ENCODE measurements at regions not wholly inside any gene's neighbourhood (a gene's known extent, or its start where the extent isn't known, plus 50 kb on each side); places are given as distances from the start of the nearest gene placed in this dataset.

DNA sequence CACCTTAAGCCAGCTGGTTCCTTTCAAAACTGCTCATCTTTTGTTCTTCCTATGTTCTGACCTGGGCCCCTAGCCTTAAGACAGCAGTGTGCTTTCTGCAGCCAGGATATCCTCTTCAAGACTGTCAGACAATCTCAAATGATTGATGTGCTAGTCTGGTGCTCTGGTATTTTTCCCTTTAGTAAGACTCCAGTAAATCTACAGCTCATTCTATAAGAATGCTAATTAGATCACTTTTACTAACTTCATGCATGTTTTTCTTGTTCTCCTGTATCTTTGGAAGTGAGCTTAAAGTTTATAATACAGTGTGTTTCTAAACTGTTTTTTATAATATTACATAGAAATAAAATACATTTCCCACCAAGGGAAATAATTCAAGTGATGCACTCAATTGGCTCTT, 220.9 kb upstream of the NANOGP8 start:
- no peaks in the 10 kb centered on the region for H3K27me3 ChIP-seq
- DNase-seq (no peak), ATAC-seq (no peak), FAIRE-seq (no peak)
- H3K4me3 ChIP-seq: no peak overlapping the region
- TF ChIP-seq, protein P1, sequence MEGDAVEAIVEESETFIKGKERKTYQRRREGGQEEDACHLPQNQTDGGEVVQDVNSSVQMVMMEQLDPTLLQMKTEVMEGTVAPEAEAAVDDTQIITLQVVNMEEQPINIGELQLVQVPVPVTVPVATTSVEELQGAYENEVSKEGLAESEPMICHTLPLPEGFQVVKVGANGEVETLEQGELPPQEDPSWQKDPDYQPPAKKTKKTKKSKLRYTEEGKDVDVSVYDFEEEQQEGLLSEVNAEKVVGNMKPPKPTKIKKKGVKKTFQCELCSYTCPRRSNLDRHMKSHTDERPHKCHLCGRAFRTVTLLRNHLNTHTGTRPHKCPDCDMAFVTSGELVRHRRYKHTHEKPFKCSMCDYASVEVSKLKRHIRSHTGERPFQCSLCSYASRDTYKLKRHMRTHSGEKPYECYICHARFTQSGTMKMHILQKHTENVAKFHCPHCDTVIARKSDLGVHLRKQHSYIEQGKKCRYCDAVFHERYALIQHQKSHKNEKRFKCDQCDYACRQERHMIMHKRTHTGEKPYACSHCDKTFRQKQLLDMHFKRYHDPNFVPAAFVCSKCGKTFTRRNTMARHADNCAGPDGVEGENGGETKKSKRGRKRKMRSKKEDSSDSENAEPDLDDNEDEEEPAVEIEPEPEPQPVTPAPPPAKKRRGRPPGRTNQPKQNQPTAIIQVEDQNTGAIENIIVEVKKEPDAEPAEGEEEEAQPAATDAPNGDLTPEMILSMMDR (IDR thresholded peaks at IDR 0.05): no peak
- H3K36me3 ChIP-seq: no peaks in the 10 kb centered on the region
- H3K4me1 ChIP-seq: peaks cover 0 to 14% (median 0%) of the 10 kb centered on the region in 3 donors
- no peaks in the 10 kb centered on the region for H3K9me3 ChIP-seq
- H3K27ac ChIP-seq: no peak overlapping the region
- intact Hi-C loops (cut with DNase I): no loop called here

DNA sequence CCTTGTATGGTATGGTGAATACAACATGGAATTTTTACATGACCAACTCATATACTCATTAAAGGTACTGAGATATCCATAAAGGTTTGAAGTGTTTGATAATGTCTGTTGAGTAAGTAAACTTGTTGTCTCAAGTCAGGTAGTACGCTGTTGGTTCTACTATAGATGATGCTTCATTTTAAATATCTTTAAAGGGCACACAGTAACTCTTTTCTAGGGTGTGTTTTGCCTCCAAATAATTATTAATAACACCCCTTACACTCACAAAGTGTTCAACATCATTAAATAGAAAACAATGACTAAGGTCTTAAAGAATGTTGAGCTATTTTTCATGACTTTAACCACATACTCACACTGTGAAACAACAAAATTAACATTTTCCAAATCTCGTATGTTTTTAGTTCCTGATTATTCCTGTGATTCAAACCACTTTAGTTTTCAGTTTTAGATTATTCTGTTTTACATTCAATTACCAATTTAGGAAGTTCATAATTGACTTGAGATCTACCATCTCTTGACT, 220.0 kb upstream of the NANOGP8 start:
- intact Hi-C loops (cut with DNase I): no loop called here
- no peak for ATAC-seq
- no peak overlapping the region for H3K4me3 ChIP-seq
- H3K4me1 ChIP-seq: peaks cover 0 to 14% (median 0%) of the 10 kb centered on the region in 3 donors
- no peak for DNase-seq
- peak; percentile 20 for FAIRE-seq
- H3K36me3 ChIP-seq: no peaks in the 10 kb centered on the region
- 88 to 90% methylated on average over 2 of the region's 2 CpGs for WGBS, 2 donors
- H3K27ac ChIP-seq: no peak overlapping the region
- H3K9me3 ChIP-seq: no peaks in the 10 kb centered on the region
- H3K27me3 ChIP-seq: no peaks in the 10 kb centered on the region
- TF ChIP-seq, protein P1 (IDR thresholded peaks at IDR 0.05): no peak

DNA sequence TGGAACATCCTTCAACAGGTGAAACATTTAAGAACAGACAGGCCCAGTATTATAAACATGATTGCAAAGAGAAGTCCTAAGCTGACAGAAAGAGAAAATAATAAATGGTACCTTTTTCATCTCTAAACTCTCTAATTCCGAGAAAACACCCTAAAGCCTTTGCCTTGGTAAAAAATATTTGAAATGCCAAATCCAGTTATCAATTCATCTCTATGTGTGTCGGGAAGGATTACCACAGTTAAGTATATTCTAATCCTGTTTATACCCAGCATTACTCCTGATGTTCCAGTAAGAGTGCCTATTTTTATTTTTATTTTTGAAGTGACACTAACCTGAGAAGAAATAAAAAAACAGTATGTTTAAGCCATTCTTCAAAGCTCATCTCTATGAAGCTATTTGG, 219.3 kb upstream of the NANOGP8 start:
- H3K27me3 ChIP-seq: no peaks in the 10 kb centered on the region
- H3K27ac ChIP-seq: no peak overlapping the region
- FAIRE-seq (no peak), ATAC-seq (no peak), DNase-seq (no peak)
- TF ChIP-seq, protein P1 (IDR thresholded peaks at IDR 0.05): no peak
- no peaks in the 10 kb centered on the region for H3K9me3 ChIP-seq
- intact Hi-C loops (cut with DNase I): no loop called here
- no peaks in the 10 kb centered on the region for H3K36me3 ChIP-seq
- H3K4me1 ChIP-seq: peaks cover 0 to 12% (median 0%) of the 10 kb centered on the region in 3 donors
- 84 to 94% methylated on average over 2 of the region's 2 CpGs for WGBS, 2 donors
- no peak overlapping the region for H3K4me3 ChIP-seq

DNA sequence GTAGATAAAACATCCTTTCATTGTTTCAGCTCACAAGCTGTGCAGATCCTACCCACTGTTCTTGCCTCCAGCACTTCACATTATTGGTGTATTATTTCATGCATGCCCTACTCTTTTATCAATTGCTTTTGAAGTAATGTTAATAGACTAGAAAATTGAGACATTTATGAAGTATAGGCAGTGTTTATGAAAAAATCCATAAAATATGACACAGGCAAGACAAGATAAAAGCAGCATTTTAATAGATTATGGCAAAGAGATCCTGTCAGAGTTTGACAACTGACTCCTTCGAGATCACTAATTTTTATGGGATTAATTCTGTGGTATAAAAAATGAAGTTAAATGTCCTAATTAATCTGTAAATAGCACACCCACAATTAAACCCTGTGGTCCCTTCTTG, 217.2 kb upstream of the NANOGP8 start:
- H3K27ac ChIP-seq: no peak overlapping the region
- no peaks in the 10 kb centered on the region for H3K9me3 ChIP-seq
- intact Hi-C loops (cut with DNase I): no loop called here
- peaks cover 0 to 4% (median 0%) of the 10 kb centered on the region in 3 donors for H3K4me1 ChIP-seq
- DNase-seq (no peak), ATAC-seq (no peak), FAIRE-seq (no peak)
- TF ChIP-seq, protein P1 (IDR thresholded peaks at IDR 0.05): no peak
- no peak overlapping the region for H3K4me3 ChIP-seq
- 89 to 95% methylated on average over 1 of the region's 1 CpG for WGBS, 2 donors
- H3K36me3 ChIP-seq: no peaks in the 10 kb centered on the region
- H3K27me3 ChIP-seq: no peaks in the 10 kb centered on the region

DNA sequence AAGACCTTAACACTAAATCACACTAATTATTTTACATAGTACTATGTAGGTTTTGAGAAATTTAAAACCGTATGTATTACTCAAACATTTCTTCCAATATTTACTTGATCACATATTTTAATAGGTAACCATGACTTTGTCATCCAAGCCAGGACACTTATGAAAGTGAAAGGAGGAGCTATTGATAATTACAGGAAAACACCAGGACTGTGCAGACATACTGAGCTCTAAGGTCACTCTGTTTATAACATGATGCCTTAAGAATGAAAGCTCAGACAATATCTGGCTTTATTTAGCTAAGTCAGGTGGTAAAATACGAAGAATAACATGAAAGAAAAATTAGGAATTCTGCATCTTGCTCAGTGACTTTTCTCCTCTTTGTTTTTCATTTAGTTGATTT, 216.0 kb upstream of the NANOGP8 start:
- FAIRE-seq: no peak
- no peaks in the 10 kb centered on the region for H3K4me1 ChIP-seq
- ATAC-seq: no peak
- no peak overlapping the region for H3K27ac ChIP-seq
- H3K9me3 ChIP-seq: no peaks in the 10 kb centered on the region
- no peak for DNase-seq
- no peaks in the 10 kb centered on the region for H3K27me3 ChIP-seq
- H3K36me3 ChIP-seq: no peaks in the 10 kb centered on the region
- TF ChIP-seq, protein P1 (IDR thresholded peaks at IDR 0.05): no peak
- intact Hi-C loops (cut with DNase I): no loop called here
- H3K4me3 ChIP-seq: no peak overlapping the region
- 70 to 79% methylated on average over 2 of the region's 2 CpGs for WGBS, 2 donors
